Kidney tubule cell (primary cell): ENCODE measurements at regions not wholly inside any gene's neighbourhood (a gene's known extent, or its start where the extent isn't known, plus 50 kb on each side); places are given as distances from the start of the nearest gene placed in this dataset.

Experiments used
- DNase-seq: peaks from one replicate; pipeline ENCODE4 v3.0.0-alpha.2; 2018; ENCODE audit warnings: low spot score

- no peak for DNase-seq
Observed at GRCh38 chr3:189557824-189558223, 73.4 kb upstream of the TP63 start.

- no peak for DNase-seq
Observed at GRCh38 chr3:189561256-189561655, 69.9 kb upstream of the TP63 start.

- DNase-seq = peak; percentile 96
Observed at GRCh38 chr3:189563853-189564563, 67.2 kb upstream of the TP63 start.

GRCh38 chr3:189566550-189567130, 64.5 kb upstream of the TP63 start:
- no peak for DNase-seq

GRCh38 chr3:189567322-189567721, 63.9 kb upstream of the TP63 start:
- DNase-seq = no peak

GRCh38 chr3:189567766-189568420, 63.3 kb upstream of the TP63 start:
- DNase-seq = no peak

- no peak for DNase-seq
Observed at GRCh38 chr3:189568961-189569360, 62.2 kb upstream of the TP63 start.

GRCh38 chr3:189569473-189569872, 61.7 kb upstream of the TP63 start:
- DNase-seq = no peak

GRCh38 chr3:189570916-189571315, 60.3 kb upstream of the TP63 start:
- DNase-seq = peak; percentile 23

GRCh38 chr3:189572249-189572648, 58.9 kb upstream of the TP63 start:
- DNase-seq = peak; percentile 90

GRCh38 chr3:189573004-189573403, 58.2 kb upstream of the TP63 start:
- peak; percentile 28 for DNase-seq

GRCh38 chr3:189576486-189576885, 54.7 kb upstream of the TP63 start:
- no peak for DNase-seq

- no peak for DNase-seq
Observed at GRCh38 chr3:189577050-189577951, 53.9 kb upstream of the TP63 start.

GRCh38 chr3:189580190-189580589, 51.0 kb upstream of the TP63 start:
- DNase-seq = no peak
